RWPE2 (cell line): ENCODE measurements at regions not wholly inside any gene's neighbourhood (a gene's known extent, or its start where the extent isn't known, plus 50 kb on each side); places are given as distances from the start of the nearest gene placed in this dataset.

ENCODE experiments used
- ATAC-seq: fragments of 200-7000 bp; cut with Tn5 transposase; 3 replicates; pipeline ENCODE4 v1.9.1; 2021; ENCODE audit warnings: low read depth
- DNase-seq: peaks from one replicate; pipeline ENCODE4 v3.0.0-alpha.2; 2020; ENCODE audit warnings: low spot score
- H3K27ac ChIP-seq: fragments of 450-650 bp; 2 replicates; pipeline ENCODE4 v1.5.1; 2017; ENCODE audit warnings: mild to moderate bottlenecking; ENCODE audit not compliant: poor library complexity, severe bottlenecking
- H3K27me3 ChIP-seq: fragments of 250-450 bp; sonication (Bioruptor Pico); 2 replicates; pipeline ENCODE4 v1.5.1; 2021; ENCODE audit warnings: mild to moderate bottlenecking, moderate library complexity; ENCODE audit not compliant: insufficient read depth, poor library complexity, severe bottlenecking
- H3K36me3 ChIP-seq: fragments of 250-450 bp; sonication (Bioruptor Pico); 2 replicates; pipeline ENCODE4 v1.5.1; 2020; ENCODE audit warnings: low read depth, mild to moderate bottlenecking, moderate library complexity
- H3K4me1 ChIP-seq: fragments of 250-450 bp; sonication (Bioruptor Pico); 2 replicates; pipeline ENCODE4 v1.5.1; 2021; ENCODE audit warnings: mild to moderate bottlenecking, moderate library complexity; ENCODE audit not compliant: insufficient read depth, poor library complexity, severe bottlenecking
- H3K4me3 ChIP-seq: fragments of 250-450 bp; sonication (Bioruptor Pico); 2 replicates; pipeline ENCODE4 v1.5.1; 2021; ENCODE audit warnings: mild to moderate bottlenecking, moderate library complexity; ENCODE audit not compliant: severe bottlenecking
- H3K9me3 ChIP-seq: fragments of 250-450 bp; sonication (Bioruptor Pico); 2 replicates; pipeline ENCODE4 v1.5.1; 2021; ENCODE audit warnings: mild to moderate bottlenecking, moderate library complexity; ENCODE audit not compliant: severe bottlenecking
- TF ChIP-seq, protein P1 (sequence below): fragments of 450-650 bp; IDR thresholded peaks from one replicate; pipeline ENCODE4 v1.5.1; 2017; ENCODE audit warnings: mild to moderate bottlenecking, moderate library complexity; ENCODE audit not compliant: poor library complexity, severe bottlenecking

DNA sequence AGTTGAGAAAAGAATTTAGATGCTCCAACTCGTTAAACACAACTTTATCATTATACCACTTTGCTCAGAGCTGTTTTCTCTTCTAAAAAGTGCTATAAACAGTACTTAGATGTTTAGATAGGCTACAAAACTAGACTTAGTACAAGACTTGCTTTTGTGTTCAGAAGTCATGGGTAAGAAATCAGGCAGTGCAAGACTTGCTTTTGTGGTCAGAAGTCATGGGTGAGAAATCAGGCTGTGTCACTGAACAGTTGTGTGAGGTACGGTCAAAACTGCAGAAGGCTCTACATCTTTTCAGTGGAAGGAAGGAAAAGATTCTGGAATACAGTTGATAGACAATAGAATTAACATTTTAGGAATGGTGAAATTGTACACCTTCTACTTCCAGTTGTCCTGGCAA is 239.7 kb downstream of the DNAJB9 start:
- TF ChIP-seq, protein P1, sequence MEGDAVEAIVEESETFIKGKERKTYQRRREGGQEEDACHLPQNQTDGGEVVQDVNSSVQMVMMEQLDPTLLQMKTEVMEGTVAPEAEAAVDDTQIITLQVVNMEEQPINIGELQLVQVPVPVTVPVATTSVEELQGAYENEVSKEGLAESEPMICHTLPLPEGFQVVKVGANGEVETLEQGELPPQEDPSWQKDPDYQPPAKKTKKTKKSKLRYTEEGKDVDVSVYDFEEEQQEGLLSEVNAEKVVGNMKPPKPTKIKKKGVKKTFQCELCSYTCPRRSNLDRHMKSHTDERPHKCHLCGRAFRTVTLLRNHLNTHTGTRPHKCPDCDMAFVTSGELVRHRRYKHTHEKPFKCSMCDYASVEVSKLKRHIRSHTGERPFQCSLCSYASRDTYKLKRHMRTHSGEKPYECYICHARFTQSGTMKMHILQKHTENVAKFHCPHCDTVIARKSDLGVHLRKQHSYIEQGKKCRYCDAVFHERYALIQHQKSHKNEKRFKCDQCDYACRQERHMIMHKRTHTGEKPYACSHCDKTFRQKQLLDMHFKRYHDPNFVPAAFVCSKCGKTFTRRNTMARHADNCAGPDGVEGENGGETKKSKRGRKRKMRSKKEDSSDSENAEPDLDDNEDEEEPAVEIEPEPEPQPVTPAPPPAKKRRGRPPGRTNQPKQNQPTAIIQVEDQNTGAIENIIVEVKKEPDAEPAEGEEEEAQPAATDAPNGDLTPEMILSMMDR, result no peak
- no peaks in the 10 kb centered on the region for H3K9me3 ChIP-seq
- H3K4me3 ChIP-seq, result no peak overlapping the region

DNA sequence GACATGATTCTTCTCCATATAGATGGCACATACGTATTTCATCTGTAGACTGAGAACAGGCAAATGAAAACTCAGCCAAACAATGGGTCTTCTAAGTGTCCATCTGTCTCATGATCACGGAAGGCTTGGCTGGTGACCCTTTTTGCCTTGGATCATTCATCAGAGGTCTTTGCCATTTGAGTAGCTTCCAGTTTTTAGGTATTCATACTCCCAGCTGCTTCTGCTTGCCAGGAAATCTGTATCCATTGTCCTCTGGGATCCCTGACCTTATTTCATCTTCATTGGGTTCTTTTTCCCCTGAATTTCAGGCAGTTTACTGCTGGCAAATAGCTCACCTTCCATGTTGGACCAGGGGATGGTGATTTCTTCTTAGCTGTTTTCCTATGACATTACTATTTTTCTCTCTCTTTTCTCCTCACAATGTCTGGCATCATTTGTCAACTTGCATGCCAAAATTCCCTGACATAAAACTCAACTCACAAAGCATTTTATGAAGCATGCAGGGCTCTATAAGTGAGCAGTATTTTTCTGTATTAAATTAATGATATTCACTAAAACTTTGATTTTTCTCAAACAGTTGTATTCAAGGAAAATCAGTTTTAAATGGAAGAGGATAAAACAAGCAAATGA is 241.2 kb downstream of the DNAJB9 start:
- DNase-seq, result no peak
- ATAC-seq, result no peak

More for the DNA sequence above, 239.7 kb downstream of the DNAJB9 start:
- Histone ChIP-seq H3K4me1 (no peaks in the 10 kb centered on the region), H3K36me3 (no peaks in the 10 kb centered on the region), H3K27ac (no peak overlapping the region), H3K27me3 (no peaks in the 10 kb centered on the region)
- DNase-seq (no peak), ATAC-seq (no peak)

DNA sequence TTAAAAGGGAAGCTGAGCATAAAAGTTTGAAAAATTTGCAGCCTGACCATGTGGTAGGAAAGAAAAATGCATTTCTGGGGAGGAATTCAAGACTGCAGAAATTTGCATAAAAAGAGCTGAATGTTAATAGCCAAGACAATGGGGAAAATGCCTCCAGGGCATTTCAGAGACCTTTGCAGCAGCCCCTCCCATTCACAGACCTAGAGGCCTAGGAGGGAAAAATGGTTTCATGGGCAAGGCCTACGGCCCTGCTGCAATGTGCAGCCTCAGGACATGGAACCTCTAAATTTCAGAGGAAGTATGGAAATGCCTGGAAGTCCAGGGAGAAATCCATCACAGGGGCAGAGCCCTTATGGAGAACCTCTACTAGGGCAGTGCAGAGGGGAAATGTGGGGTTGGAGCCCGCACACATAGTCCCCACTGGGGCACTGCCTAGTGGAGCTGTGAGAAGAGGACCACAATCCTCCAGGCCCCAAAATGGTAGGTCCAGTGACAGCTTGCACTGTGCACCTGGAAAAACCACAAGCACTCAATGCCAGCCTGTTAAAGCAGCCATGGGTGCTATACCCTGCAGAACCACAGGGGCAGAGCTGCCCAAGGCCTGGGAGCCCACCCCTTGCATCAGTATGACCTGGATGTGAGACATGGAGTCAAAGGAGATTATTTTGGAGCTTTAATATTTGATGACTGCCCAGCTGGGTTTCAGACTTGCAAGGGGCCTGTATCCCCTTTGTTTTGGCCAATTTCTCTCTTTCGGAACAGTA is 243.8 kb downstream of the DNAJB9 start:
- Histone ChIP-seq H3K9me3 (no peaks in the 10 kb centered on the region), H3K4me3 (no peak overlapping the region), H3K27me3 (no peaks in the 10 kb centered on the region), H3K4me1 (no peaks in the 10 kb centered on the region), H3K27ac (no peak overlapping the region), H3K36me3 (no peaks in the 10 kb centered on the region)
- ATAC-seq, result no peak
- no peak for DNase-seq
- TF ChIP-seq, protein P1, result no peak

More for the DNA sequence above, 241.2 kb downstream of the DNAJB9 start:
- TF ChIP-seq, protein P1, result no peak
- H3K27me3 ChIP-seq, result no peaks in the 10 kb centered on the region
- no peaks in the 10 kb centered on the region for H3K36me3 ChIP-seq
- no peaks in the 10 kb centered on the region for H3K4me1 ChIP-seq
- H3K9me3 ChIP-seq, result no peaks in the 10 kb centered on the region
- no peak overlapping the region for H3K27ac ChIP-seq
- no peak overlapping the region for H3K4me3 ChIP-seq

DNA sequence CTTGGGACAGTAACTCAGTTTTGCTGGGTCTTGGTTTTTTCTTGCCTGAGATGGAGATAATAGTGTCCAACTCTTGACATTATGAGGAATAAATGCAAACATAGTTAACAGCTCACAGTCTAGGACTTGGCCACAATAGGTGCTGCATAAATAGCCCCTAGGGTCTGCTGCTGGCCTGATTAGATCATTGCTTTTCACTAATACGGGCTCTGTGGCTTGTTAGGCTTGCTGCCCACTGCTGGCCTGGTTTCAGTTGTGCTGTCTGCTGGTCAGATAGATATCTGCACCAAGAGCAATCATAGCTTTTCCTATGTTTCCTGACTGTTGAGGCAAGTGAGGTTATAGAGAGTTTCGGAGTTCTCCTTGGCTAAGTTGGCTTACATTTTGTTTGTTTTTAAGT is 246.1 kb downstream of the DNAJB9 start:
- TF ChIP-seq, protein P1, result no peak
- H3K4me3 ChIP-seq, result no peak overlapping the region
- no peaks in the 10 kb centered on the region for H3K36me3 ChIP-seq
- no peak overlapping the region for H3K27ac ChIP-seq
- no peaks in the 10 kb centered on the region for H3K27me3 ChIP-seq
- DNase-seq (no peak), ATAC-seq (no peak)
- H3K9me3 ChIP-seq, result no peaks in the 10 kb centered on the region
- H3K4me1 ChIP-seq, result no peaks in the 10 kb centered on the region

DNA sequence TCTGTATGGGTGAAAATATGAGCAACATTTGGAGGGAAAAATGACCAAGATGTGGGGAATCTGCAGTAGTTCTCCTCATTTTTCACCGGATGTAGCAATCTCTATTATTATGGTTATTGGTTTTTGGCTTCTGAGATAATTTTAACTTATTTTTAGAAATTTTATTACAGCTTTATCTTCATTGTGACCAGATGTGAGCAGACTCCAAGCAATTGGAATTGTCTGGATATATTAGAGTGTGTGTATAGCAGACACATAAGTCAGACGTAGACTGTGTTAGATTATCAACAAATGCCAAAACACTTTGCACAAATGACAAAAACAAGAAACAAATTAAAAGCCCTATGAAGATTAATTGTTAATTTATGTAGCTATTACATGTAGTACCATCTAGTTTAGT is 249.1 kb downstream of the DNAJB9 start:
- H3K27ac ChIP-seq, result no peak overlapping the region
- ATAC-seq, result no peak

More for the DNA sequence above, 249.1 kb downstream of the DNAJB9 start:
- TF ChIP-seq, protein P1, result no peak
- no peak overlapping the region for H3K4me3 ChIP-seq
- no peaks in the 10 kb centered on the region for H3K4me1 ChIP-seq
- no peaks in the 10 kb centered on the region for H3K27me3 ChIP-seq
- H3K36me3 ChIP-seq, result no peaks in the 10 kb centered on the region
- no peaks in the 10 kb centered on the region for H3K9me3 ChIP-seq
- DNase-seq, result no peak
